ENCODE measurements at regions not wholly inside any gene's neighbourhood (a gene's known extent, or its start where the extent isn't known, plus 50 kb on each side); places are given as distances from the start of the nearest gene placed in this dataset.

GRCh38 chr2:14420851-14421250 lies 211.7 kb upstream of the LRATD1 start:
- Histone ChIP-seq H3K79me1 (ENCODE audit: low read depth, low read length) (no peaks in the 10 kb centered on the region), H2BK5ac (ENCODE audit: low read depth, low read length) (no peak overlapping the region), H4K91ac (replicated peaks; ENCODE audit: insufficient read length, low read length) (no peak overlapping the region), H2BK15ac (ENCODE audit: low read length) (no peak overlapping the region), H4K20me1 (replicated peaks in 1 of 2; ENCODE audit: control insufficient read depth in 1 of 2, insufficient read depth in 2 of 2, low read length in 2 of 2) (no peaks in the 10 kb centered on the region), H3K4me2 (ENCODE audit: insufficient read depth in 1 of 2, low read depth in 2 of 2, low read length in 2 of 2) (no peak overlapping the region), H2BK12ac (ENCODE audit: low read depth, low read length) (no peak overlapping the region), H3K9ac (replicated peaks in 1 of 4; ENCODE audit: extremely low read depth in 1 of 4, low read depth in 3 of 4, low read length in 3 of 4) (no peak overlapping the region), H3K23ac (ENCODE audit: insufficient read length) (no peak overlapping the region), H3K36me3 (ENCODE audit: control insufficient read depth in 2 of 4, insufficient read depth in 4 of 4, low read length in 3 of 4) (no peaks in the 10 kb centered on the region), H3K27ac (ENCODE audit: low read depth, low read length) (no peak overlapping the region), H2AFZ (ENCODE audit: low read length) (no peak overlapping the region), H3K14ac (ENCODE audit: insufficient read length) (no peak overlapping the region), H3K79me2 (ENCODE audit: control insufficient read depth in 1 of 2, insufficient read depth in 2 of 2, low read length in 2 of 2) (no peaks in the 10 kb centered on the region), H4K5ac (ENCODE audit: insufficient read length, low read depth, low read length) (no peak overlapping the region), H2BK120ac (replicated peaks; ENCODE audit: low read depth, low read length) (no peak overlapping the region), H2AK5ac (ENCODE audit: low read depth, low read length) (no peak overlapping the region), H3K4me3 (ENCODE audit: extremely low read depth in 1 of 4, insufficient read depth in 2 of 4, low read depth in 3 of 4, low read length in 4 of 4) (no peak overlapping the region), H4K8ac (ENCODE audit: extremely low read depth, insufficient read depth, low read length) (no peak overlapping the region), H3K18ac (ENCODE audit: extremely low read depth, low read length) (no peak overlapping the region), H3K56ac (replicated peaks; ENCODE audit: insufficient read length, low read depth, low read length) (no peak overlapping the region), H3K27me3 (replicated peaks in 1 of 4; ENCODE audit: control insufficient read depth in 3 of 4, extremely low read depth in 1 of 4, insufficient read depth in 3 of 4, low read length in 3 of 4) (no peaks in the 10 kb centered on the region), H3K9me3 (ENCODE audit: insufficient read depth in 2 of 2, low read depth in 1 of 2, low read length in 1 of 2) (no peaks in the 10 kb centered on the region), H2BK20ac (ENCODE audit: low read length) (no peak overlapping the region), H3K4me1 (replicated peaks in 1 of 4; ENCODE audit: control insufficient read depth in 3 of 4, insufficient read depth in 4 of 4, low read length in 3 of 4) (no peaks in the 10 kb centered on the region), H3K23me2 (ENCODE audit: low read depth, low read length) (no peaks in the 10 kb centered on the region), H3K4ac (replicated peaks; ENCODE audit: insufficient read length, low read depth, low read length) (no peak overlapping the region)
- DNase-seq (ENCODE audit: low read depth in 1 of 2, low spot score in 2 of 2), result no peak
- TF ChIP-seq TAF7 (optimal IDR thresholded peaks at IDR 0.05; ENCODE audit: borderline replicate concordance, low read depth, low read length) (no peak), SUZ12 (IDR thresholded peaks at IDR 0.05; ENCODE audit: low read length) (no peak), SRF (IDR thresholded peaks at IDR 0.05; ENCODE audit: low read depth, low read length) (no peak), HDAC2 (IDR thresholded peaks at IDR 0.05; ENCODE audit: borderline replicate concordance in 1 of 2, low read depth in 2 of 2, low read length in 2 of 2) (no peak), TEAD4 (IDR thresholded peaks at IDR 0.05; ENCODE audit: low read depth, low read length) (no peak), JUND (IDR thresholded peaks at IDR 0.05; ENCODE audit: low read length) (no peak), FOSL1 (IDR thresholded peaks at IDR 0.05; ENCODE audit: insufficient read depth, low read depth, low read length) (no peak)
- TF ChIP-seq, protein P1, sequence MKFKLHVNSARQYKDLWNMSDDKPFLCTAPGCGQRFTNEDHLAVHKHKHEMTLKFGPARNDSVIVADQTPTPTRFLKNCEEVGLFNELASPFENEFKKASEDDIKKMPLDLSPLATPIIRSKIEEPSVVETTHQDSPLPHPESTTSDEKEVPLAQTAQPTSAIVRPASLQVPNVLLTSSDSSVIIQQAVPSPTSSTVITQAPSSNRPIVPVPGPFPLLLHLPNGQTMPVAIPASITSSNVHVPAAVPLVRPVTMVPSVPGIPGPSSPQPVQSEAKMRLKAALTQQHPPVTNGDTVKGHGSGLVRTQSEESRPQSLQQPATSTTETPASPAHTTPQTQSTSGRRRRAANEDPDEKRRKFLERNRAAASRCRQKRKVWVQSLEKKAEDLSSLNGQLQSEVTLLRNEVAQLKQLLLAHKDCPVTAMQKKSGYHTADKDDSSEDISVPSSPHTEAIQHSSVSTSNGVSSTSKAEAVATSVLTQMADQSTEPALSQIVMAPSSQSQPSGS (IDR thresholded peaks at IDR 0.05; ENCODE audit: low read length), result no peak
- FAIRE-seq, result no peak
- WGBS, 2 experiments (ENCODE audit: extremely low coverage in 1 of 2, insufficient coverage in 1 of 2, insufficient read length in 1 of 2, insufficient replicate concordance in 2 of 2, low coverage in 1 of 2, low lambda C conversion rate in 2 of 2, missing lambda C conversion rate in 1 of 2), result 95% methylated on average over 5 of the region's 5 CpGs; no CpG with 5 or more reads in 1 of the 2 experiments
- ChIA-PET POLR2A (ENCODE audit: partially characterized antibody) (no interaction called here), CTCF (ENCODE audit: partially characterized antibody) (no interaction called here)

All from H1 (cell line).